ENCODE measurements at regions not wholly inside any gene's neighbourhood (a gene's known extent, or its start where the extent isn't known, plus 50 kb on each side); places are given as distances from the start of the nearest gene placed in this dataset.

GRCh38 chr6:71421611-71422010, 133.0 kb downstream of the OGFRL1 start:
- TF ChIP-seq, protein P1, sequence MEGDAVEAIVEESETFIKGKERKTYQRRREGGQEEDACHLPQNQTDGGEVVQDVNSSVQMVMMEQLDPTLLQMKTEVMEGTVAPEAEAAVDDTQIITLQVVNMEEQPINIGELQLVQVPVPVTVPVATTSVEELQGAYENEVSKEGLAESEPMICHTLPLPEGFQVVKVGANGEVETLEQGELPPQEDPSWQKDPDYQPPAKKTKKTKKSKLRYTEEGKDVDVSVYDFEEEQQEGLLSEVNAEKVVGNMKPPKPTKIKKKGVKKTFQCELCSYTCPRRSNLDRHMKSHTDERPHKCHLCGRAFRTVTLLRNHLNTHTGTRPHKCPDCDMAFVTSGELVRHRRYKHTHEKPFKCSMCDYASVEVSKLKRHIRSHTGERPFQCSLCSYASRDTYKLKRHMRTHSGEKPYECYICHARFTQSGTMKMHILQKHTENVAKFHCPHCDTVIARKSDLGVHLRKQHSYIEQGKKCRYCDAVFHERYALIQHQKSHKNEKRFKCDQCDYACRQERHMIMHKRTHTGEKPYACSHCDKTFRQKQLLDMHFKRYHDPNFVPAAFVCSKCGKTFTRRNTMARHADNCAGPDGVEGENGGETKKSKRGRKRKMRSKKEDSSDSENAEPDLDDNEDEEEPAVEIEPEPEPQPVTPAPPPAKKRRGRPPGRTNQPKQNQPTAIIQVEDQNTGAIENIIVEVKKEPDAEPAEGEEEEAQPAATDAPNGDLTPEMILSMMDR (IDR thresholded peaks at IDR 0.05): no peak
- no peak for TF ChIP-seq POLR2A (IDR thresholded peaks at IDR 0.05)

Measured in testis (tissue), 2 donors.